ENCODE measurements at regions not wholly inside any gene's neighbourhood (a gene's known extent, or its start where the extent isn't known, plus 50 kb on each side); places are given as distances from the start of the nearest gene placed in this dataset.

- no peak for DNase-seq (ENCODE audit: low read depth)
- TF ChIP-seq CTCF (conservative IDR thresholded peaks at IDR 0.05; ENCODE audit: low read length), result no peak
- no peak overlapping the region for H3K4me3 ChIP-seq (ENCODE audit: low read length)
These were observed 128.3 kb upstream of the FSIP2 start for GRCh38 chr2:185610301-185610700.

GRCh38 chr2:185618625-185619024 lies 120.0 kb upstream of the FSIP2 start:
- H3K4me3 ChIP-seq (ENCODE audit: low read length), result no peak overlapping the region
- no peak for DNase-seq (ENCODE audit: low read depth)
- TF ChIP-seq CTCF (conservative IDR thresholded peaks at IDR 0.05; ENCODE audit: low read length), result no peak

GRCh38 chr2:185625604-185626003 lies 113.0 kb upstream of the FSIP2 start:
- TF ChIP-seq CTCF (conservative IDR thresholded peaks at IDR 0.05; ENCODE audit: low read length), result no peak
- no peak overlapping the region for H3K4me3 ChIP-seq (ENCODE audit: low read length)
- DNase-seq (ENCODE audit: low read depth), result no peak

GRCh38 chr2:185628985-185629384 lies 109.6 kb upstream of the FSIP2 start:
- no peak for TF ChIP-seq CTCF (conservative IDR thresholded peaks at IDR 0.05; ENCODE audit: low read length)
- no peak for DNase-seq (ENCODE audit: low read depth)
- H3K4me3 ChIP-seq (ENCODE audit: low read length), result no peak overlapping the region

GRCh38 chr2:185633621-185634020 lies 105.0 kb upstream of the FSIP2 start:
- no peak for DNase-seq (ENCODE audit: low read depth)
- TF ChIP-seq CTCF (conservative IDR thresholded peaks at IDR 0.05; ENCODE audit: low read length), result no peak
- H3K4me3 ChIP-seq (ENCODE audit: low read length), result no peak overlapping the region

GRCh38 chr2:185638771-185639170 lies 99.8 kb upstream of the FSIP2 start:
- TF ChIP-seq CTCF (conservative IDR thresholded peaks at IDR 0.05; ENCODE audit: low read length), result no peak
- H3K4me3 ChIP-seq (ENCODE audit: low read length), result no peak overlapping the region
- DNase-seq (ENCODE audit: low read depth), result no peak

- TF ChIP-seq CTCF (conservative IDR thresholded peaks at IDR 0.05; ENCODE audit: low read length), result no peak
- H3K4me3 ChIP-seq (ENCODE audit: low read length), result no peak overlapping the region
- DNase-seq (ENCODE audit: low read depth), result no peak
These were observed 98.0 kb upstream of the FSIP2 start for GRCh38 chr2:185640588-185640987.
